Fibroblast of skin of back (primary cell): ENCODE measurements at regions not wholly inside any gene's neighbourhood (a gene's known extent, or its start where the extent isn't known, plus 50 kb on each side); places are given as distances from the start of the nearest gene placed in this dataset.

Experiments
- DNase-seq: peaks from one replicate; pipeline ENCODE4 v3.0.0-alpha.2; 2013

DNA sequence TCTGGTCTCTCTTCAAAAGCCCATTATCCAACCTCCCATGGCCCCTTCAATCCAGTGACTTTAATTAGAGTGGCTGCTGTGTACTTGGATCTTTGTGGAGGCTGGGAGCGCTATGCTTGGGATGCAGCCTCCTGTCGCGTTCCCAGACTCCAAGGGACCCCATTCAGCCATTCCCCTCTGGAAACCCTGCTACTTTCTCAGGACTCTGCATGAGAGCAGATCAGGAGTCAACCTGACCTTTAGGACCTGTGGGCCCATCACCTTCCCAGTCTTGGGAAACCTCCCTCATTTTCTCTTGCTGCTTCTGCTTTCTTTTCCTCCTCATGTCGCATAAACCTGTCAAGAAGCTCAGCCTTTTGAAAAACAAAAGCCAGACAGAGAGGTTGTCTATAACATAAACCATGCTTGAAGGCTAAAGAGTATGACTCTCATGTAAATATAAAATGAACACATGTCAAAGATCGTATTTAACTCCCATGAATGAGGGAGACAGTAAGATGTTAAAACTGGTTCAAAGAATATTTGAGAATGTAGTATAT, 143.1 kb upstream of the PELI1 start:
- DNase-seq = no peak

- peak; percentile 94 for DNase-seq
Measured at GRCh38 chr2:64288321-64289193, 144.3 kb upstream of the PELI1 start.

DNA sequence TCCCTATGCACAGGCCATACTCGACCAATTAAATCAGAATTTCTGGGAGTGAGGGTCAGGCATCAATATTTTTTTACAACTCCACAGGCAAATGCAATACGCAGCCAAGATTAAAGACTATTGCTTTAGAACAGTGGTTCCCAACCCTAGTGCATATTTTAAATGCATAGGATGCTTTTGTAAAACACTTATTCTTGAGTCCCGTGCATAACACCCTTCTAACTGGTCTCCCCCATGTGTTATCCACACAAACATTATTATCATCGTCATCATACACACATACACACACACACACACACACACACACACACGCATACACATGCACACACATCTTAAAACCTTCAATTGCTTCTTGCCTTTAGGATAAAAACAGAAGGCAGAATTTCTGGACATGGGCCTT, 145.0 kb upstream of the PELI1 start:
- peak; percentile 66 for DNase-seq

- no peak for DNase-seq
Measured at GRCh38 chr2:64289737-64290136, 145.5 kb upstream of the PELI1 start.

GRCh38 chr2:64291181-64291580, 147.0 kb upstream of the PELI1 start:
- DNase-seq = peak; percentile 81

DNA sequence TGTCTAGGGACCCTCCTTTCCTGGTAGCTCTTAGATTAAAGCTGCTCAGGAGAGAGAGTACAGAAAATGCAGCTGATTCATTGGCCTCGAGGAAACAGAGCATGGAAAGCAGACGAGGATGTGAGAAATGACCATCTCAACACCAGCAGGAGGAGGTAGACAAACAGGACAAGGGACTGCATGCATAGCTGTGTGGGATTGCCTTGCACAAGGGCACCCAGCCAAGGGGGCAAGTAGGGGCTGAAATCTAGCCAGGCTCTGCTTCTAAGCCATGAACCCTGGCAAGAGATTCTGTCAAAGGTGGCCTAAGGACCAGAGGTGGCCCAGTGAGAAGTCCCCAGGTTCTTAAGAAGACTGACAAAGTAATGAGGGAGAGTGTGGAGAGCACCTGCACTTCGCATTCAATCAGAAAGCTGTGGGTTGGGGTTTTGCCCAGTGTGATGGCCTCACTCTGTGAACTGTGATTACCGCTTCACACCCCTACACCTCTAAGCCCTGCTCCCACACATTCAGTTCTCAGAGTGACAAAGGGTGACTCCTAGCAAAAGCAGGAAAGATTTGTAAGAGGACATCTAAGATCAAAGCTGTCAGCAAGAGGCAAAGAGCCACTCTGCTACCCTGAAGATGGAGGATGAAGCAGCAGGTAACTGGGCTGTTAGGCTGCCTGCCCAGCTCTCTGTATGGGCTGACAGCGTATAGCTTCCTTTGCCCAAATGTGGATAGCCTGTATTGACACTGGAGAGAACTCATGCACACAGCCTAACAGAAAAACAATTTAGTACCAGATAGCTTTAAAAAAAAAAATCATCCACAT, 151.3 kb upstream of the PELI1 start:
- DNase-seq = no peak

DNA sequence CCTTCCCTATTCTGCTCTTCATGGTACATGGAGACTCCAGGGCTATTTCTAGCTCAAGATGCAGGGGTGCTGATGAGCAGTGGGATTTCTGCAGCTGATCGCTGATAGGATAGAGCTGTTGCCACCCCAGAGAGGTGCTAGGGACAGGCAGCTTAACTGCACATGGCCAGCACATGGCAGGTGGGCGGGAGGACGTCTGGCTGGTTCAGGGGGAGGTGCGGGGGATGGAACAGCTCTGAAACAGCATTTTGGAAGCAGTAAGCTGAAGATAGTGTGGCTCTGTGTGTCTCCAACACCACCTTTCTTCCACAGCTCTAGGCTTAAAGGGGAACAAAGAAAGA, 151.9 kb upstream of the PELI1 start:
- no peak for DNase-seq

GRCh38 chr2:64296695-64297346, 152.6 kb upstream of the PELI1 start:
- DNase-seq = no peak

GRCh38 chr2:64298161-64298560, 153.9 kb upstream of the PELI1 start:
- no peak for DNase-seq

- no peak for DNase-seq
Measured at GRCh38 chr2:64300066-64300465, 153.9 kb upstream of the LGALSL start.

DNA sequence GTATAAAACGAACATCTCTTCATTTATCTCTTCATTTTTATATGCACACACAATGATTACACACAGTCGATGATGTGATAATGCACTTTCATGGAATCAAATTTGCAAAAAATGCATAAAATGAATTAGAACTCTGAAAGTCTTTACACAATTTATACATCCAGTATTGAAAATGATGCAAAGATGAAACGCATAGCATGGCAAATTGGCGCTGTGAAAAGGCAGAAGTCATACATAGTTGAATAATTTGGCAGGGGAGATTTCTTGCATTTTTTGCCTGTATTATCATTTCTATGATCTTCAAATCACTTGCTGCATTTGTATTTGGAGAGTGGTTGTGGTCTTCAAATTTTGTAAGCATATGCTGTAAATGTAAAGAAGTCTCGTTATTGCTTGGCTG, 150.7 kb upstream of the LGALSL start:
- DNase-seq = no peak

DNA sequence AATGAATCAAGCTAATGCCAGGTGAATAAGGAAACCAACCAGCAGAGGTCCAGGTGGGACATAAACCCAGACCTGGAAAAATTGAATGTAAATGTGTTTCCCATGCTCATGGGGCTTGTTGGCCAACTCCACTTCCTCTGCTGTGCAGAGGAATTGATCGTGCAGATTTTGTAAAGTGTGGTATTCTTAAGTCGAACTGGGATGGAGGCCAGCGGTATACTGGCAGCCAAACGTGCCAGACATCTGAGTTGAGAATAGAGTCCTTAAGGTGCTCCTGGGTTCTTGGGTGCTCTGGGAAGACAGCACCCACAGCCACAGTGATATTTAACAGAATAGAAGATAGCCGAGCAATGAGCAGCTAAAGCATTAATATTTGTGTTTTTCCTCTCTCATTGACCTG, 146.5 kb upstream of the LGALSL start:
- no peak for DNase-seq

DNA sequence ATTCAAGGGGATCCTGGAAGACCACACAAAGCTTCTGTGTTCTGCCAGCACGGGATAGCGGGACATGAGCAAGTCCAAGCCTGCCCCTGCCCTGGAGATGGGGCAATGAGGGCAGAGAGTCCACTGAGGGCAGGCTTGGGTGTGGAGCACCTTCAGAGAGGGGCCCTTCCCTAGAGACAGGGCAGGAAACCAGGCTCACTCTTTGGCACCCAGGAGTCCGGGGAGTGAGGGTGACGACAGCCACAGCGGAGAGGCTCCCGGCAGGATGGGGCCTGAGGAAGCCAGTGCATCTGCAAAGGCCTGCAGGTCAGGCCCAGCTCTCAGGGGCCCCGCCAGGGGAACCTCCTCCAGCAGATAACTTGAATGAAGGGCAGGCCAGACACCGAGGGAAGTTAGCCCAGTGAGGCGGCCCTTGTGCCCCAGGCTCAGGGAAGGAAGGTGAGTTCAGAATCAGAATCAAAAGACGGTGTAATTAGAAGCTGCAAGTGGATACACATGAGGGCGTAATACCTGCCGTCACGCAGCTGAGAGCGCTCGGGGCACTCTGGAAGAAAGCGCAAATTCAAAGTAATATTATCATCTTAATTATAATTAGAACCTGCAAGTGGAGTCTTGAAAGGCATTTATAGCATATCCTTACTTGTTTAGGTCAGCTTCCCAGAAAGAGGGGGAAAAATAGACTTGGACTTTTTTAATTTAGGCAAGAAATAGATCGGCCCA, 142.6 kb upstream of the LGALSL start:
- no peak for DNase-seq

DNA sequence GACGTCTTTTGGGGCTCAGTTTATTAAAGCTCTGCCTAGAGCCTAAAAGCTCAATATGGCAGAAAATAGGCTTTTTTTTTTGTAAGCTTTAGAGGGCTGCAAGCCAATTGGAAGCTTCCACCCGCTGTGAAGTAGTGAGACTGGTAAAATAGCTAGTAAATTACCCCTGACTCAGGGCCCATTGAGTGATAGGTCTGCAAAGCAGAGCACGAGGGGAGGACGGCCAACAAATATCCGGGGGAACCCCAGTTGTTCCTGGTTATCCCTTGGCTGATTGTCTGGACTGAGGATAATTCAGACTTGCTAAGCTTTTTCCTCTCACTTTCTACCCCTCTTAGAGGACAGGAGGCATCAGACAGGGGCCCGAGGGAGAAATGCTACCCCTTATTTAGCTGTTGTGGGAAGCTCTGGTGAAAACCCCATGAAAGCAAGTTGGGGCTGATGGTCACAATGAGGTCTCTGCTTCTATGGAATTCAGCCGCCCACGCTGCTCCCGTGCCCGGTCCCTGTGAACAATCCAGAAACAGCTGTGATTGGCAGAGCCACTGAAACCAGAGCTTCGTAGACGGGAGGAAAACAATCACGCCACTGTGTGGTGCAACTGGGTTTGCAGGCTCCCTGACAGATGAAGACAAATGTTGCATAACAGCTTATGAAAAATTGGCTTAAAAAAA, 141.9 kb upstream of the LGALSL start:
- peak; percentile 82 for DNase-seq

DNA sequence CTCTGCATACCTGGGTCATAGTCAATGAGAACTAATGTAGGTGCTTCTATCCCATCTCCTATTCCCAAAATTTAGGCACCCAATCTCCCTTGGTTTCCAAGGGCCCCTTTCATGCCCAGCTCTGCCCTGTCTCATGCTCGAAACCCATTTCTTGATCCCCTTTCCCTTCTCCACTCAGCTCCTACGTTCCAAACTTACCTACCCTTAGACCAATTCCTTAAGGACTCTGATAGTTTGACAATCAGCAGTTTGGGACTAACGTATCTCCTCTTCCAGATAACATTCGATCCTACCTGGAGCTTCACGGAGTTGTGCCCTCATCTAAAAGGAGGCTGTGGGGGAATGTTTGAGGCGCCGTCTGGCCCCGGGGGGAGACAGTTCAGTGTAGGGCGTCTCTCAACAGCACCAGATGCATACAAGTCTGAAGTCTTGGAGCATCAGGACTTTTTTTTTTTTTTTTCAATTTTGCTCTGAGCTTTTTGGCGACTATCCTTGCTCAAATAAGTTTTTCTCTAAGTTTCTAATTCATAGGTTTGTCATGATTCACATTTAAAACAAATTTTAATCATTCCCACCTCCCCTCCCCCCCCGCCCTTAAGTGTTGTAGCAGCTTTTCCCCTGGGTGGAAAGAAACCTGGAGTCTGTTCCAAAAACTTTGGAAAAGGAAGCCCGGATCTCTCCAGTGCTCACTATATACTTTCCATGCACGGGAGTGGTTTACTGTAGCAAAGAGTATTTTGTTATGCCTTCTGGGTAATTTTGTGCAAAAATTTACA, 141.2 kb upstream of the LGALSL start:
- DNase-seq = no peak

GRCh38 chr2:64313398-64313723, 140.6 kb upstream of the LGALSL start:
- DNase-seq = no peak

DNA sequence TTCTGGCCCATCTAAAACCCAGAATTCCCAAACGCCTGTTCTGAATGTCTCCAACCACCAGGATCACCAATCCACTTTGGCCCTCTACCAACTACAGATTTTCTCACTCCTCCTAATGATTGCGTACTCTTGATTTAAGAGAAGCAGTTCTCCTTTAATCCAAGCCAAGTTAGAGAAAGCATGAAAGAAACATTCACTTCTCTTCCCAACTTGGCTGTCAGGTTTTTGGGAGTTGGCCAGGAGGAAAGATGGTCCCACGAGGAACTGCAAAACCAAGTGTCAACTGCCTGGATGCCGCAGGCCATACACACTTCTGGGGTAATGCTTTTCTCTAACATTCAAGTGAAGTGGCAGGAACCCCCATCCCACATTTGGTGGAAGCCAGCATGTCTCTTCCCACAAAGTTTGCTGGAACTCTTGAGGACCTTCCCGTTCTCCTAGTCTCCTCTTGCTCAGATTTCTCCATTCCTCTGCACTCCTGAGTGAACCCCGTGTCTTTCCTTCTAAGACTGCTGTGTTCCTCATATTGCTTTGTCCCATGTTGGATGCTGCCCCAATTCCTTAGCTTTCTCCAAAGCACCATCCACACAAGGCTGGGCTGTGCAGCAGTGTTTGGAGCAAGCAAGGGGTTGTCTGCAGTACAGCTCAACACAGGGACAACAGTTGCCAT, 138.5 kb upstream of the LGALSL start:
- no peak for DNase-seq

- DNase-seq = no peak
Measured at GRCh38 chr2:64317707-64318475, 136.1 kb upstream of the LGALSL start.

DNA sequence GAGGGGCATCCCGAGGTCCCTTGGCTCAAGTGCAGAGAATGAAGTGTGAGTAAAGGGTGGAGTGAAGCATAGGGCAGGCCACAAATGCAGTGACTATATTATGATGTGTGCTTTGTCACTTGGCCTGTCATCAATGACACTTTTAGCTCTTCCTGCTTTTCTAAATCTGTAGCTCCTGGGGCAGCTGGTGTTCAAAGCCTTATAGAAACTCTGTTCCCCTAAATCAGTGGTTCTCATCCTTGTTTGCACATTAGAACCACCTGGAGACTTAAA, 135.6 kb upstream of the LGALSL start:
- no peak for DNase-seq

DNA sequence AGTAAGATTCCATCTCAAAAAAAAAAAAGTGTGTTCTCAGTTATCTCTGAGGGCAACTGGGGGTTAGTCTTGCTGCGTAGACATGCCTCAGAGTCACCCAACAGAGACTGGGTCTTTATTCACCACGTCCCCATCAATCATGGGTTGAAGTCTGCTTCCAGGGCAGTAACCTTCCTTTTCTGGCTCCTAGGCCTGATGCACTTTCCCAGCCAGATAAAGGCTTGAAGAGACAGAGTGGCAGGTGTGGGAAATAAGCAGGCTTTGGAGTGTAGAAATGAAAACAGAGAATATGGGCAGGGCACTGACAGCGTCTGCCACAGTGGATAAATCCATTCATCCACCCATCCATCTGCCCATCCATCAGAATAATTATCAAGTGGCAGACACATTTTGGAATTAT, 134.1 kb upstream of the LGALSL start:
- DNase-seq = no peak
